KBM-7 (cell line): ENCODE measurements at regions not wholly inside any gene's neighbourhood (a gene's known extent, or its start where the extent isn't known, plus 50 kb on each side); places are given as distances from the start of the nearest gene placed in this dataset.

Experiments
- DNase-seq: peaks from one replicate; pipeline ENCODE4 v3.0.0-alpha.2; 2015
- in situ Hi-C: fragments of 300-500 bp; cut with MboI; formaldehyde crosslinking; loops from 2 replicates; pipeline ENCODE4 v1.14.3; 2020; ENCODE audit warnings: low sequenced_read_pairs, low pct_unique_long_range_greater_than_20kb, mixed read lengths

- DNase-seq = no peak
- in situ Hi-C loops = no loop called here
Observed at GRCh38 chrX:39222346-39223113, 421.3 kb downstream of the MID1IP1 start.

- DNase-seq = no peak
- in situ Hi-C loops = no loop called here
Observed at GRCh38 chrX:39226251-39226650, 425.0 kb downstream of the MID1IP1 start.

GRCh38 chrX:39227371-39227770 is 426.1 kb downstream of the MID1IP1 start:
- DNase-seq = no peak
- in situ Hi-C loops = no loop called here

- DNase-seq = no peak
- in situ Hi-C loops = no loop called here
Observed at GRCh38 chrX:39238006-39238405, 436.7 kb downstream of the MID1IP1 start.

- DNase-seq = peak; percentile 53
- in situ Hi-C loops = no loop called here
Observed at GRCh38 chrX:39242187-39242586, 440.9 kb downstream of the MID1IP1 start.

GRCh38 chrX:39244147-39244546 is 442.9 kb downstream of the MID1IP1 start:
- no peak for DNase-seq
- in situ Hi-C loops = no loop called here

- in situ Hi-C loops = no loop called here
- DNase-seq = no peak
Observed at GRCh38 chrX:39245024-39245423, 443.8 kb downstream of the MID1IP1 start.

GRCh38 chrX:39247536-39247935 is 446.3 kb downstream of the MID1IP1 start:
- in situ Hi-C loops = no loop called here
- DNase-seq = no peak

GRCh38 chrX:39248330-39248729 is 447.1 kb downstream of the MID1IP1 start:
- in situ Hi-C loops = no loop called here
- DNase-seq = no peak

GRCh38 chrX:39249999-39250398 is 448.7 kb downstream of the MID1IP1 start:
- no peak for DNase-seq
- in situ Hi-C loops = no loop called here

GRCh38 chrX:39251995-39252394 is 450.7 kb downstream of the MID1IP1 start:
- in situ Hi-C loops = no loop called here
- DNase-seq = no peak

GRCh38 chrX:39253551-39253950 is 452.3 kb downstream of the MID1IP1 start:
- DNase-seq = no peak
- in situ Hi-C loops = no loop called here

- in situ Hi-C loops = no loop called here
- DNase-seq = no peak
Observed at GRCh38 chrX:39258331-39258730, 457.1 kb downstream of the MID1IP1 start.

GRCh38 chrX:39260965-39261364 is 459.7 kb downstream of the MID1IP1 start:
- no peak for DNase-seq
- in situ Hi-C loops = no loop called here

GRCh38 chrX:39261446-39262147 is 460.3 kb downstream of the MID1IP1 start:
- DNase-seq = peak; percentile 72
- in situ Hi-C loops = no loop called here

GRCh38 chrX:39262641-39263040 is 461.4 kb downstream of the MID1IP1 start:
- in situ Hi-C loops = no loop called here
- no peak for DNase-seq

- no peak for DNase-seq
- in situ Hi-C loops = no loop called here
Observed at GRCh38 chrX:39264023-39264422, 462.8 kb downstream of the MID1IP1 start.

GRCh38 chrX:39267176-39267575 is 465.9 kb downstream of the MID1IP1 start:
- in situ Hi-C loops = no loop called here
- DNase-seq = no peak

GRCh38 chrX:39268207-39268606 is 466.9 kb downstream of the MID1IP1 start:
- in situ Hi-C loops = no loop called here
- no peak for DNase-seq

- in situ Hi-C loops = no loop called here
- DNase-seq = no peak
Observed at GRCh38 chrX:39275500-39276068, 474.3 kb downstream of the MID1IP1 start.
